ENCODE measurements at regions not wholly inside any gene's neighbourhood (a gene's known extent, or its start where the extent isn't known, plus 50 kb on each side); places are given as distances from the start of the nearest gene placed in this dataset.

DNA sequence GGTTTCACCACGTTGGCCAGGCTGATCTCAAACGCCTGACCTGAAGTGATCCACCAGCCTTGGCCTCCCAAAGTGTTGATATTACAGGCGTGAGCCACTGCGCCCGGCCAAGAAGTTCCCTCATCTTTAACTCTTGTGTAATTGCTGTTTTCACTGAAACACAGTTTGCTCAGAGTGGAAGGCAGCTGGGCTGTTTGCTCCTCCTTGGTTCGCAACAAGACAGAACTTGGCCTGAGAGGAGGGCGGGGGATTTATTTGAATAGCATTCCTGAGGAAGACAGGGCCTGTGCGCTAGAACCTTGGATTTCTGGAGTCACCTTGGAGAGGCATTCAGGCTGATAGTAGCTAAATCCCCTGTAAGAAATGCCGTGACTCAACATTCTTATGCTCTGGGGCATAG lies 226.7 kb upstream of the MCTP2 start:
- no peak for ATAC-seq (ENCODE audit: low FRiP score)
- TF ChIP-seq CTCF (IDR thresholded peaks at IDR 0.05) = no peak

DNA sequence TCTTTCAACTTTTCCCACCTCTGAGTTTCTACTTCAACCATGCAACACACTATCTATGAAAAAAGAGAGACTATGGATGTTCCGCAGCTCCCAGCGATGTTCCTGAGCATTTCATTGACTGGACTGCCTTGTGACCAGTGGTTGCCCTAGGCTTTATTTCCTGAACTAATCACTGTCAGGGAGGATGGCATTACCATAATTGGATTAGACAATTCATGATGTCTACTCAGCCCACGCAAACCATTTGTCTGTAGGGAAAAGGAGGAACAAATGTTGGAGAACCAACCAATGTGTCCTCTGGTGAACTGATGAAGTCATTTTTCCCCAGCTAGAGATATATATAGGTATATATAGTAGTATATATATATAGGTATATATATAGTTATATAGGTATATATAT lies 229.3 kb upstream of the MCTP2 start:
- no peak for DNase-seq (ENCODE audit: low spot score)

More for the DNA sequence above, 226.7 kb upstream of the MCTP2 start:
- DNase-seq (ENCODE audit: low spot score) = no peak

DNA sequence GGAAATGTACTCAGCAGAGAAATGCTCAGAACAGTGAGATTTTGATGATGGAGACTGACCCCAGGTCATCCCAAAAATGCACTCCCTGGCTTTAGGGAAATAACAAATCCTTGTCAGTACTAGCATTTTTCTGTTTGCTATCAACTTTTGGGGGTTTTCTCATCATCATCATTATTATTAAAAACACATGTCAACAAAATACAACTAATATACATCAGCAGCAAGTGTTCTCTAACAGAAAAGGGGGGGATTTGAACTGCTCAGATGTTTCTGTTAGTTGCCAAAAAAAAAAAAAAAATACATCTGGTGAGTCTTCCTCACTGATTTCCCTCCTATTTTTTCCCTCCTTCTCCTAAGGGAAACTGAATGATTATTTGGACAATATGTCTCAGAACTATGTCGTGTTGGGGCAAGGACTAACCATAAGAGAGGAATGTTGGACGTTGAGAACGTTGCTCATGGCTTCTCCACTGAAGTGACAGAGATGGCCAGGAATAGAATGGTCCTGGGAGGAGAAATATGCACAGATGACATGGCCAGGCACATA lies 230.0 kb upstream of the MCTP2 start:
- no peak for DNase-seq (ENCODE audit: low spot score)
- ATAC-seq (ENCODE audit: low FRiP score) = no peak
- no peak for TF ChIP-seq CTCF (IDR thresholded peaks at IDR 0.05)

More for the DNA sequence above, 229.3 kb upstream of the MCTP2 start:
- ATAC-seq (ENCODE audit: low FRiP score) = no peak
- no peak for TF ChIP-seq CTCF (IDR thresholded peaks at IDR 0.05)

DNA sequence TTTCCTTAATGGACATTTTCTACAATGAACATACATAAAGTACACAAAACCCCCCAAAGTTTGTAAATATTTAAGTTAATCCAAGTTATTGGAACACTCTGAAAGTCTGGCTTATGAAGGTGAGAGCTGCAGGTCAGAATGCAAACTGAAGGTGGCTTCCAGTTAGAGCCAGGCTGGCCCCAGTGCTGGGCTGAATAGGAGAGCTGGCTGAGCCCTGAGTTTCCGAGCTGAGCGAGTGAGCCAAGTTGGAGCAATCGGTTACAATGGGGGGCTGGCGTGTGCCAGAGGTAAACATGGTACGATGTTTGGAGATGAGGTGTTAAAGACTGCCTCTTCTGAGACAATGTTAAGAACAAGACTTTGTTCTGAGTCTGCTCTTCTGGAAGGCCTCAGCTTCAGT lies 230.8 kb upstream of the MCTP2 start:
- TF ChIP-seq CTCF (IDR thresholded peaks at IDR 0.05) = no peak
- ATAC-seq (ENCODE audit: low FRiP score) (no peak), DNase-seq (ENCODE audit: low spot score) (no peak)

DNA sequence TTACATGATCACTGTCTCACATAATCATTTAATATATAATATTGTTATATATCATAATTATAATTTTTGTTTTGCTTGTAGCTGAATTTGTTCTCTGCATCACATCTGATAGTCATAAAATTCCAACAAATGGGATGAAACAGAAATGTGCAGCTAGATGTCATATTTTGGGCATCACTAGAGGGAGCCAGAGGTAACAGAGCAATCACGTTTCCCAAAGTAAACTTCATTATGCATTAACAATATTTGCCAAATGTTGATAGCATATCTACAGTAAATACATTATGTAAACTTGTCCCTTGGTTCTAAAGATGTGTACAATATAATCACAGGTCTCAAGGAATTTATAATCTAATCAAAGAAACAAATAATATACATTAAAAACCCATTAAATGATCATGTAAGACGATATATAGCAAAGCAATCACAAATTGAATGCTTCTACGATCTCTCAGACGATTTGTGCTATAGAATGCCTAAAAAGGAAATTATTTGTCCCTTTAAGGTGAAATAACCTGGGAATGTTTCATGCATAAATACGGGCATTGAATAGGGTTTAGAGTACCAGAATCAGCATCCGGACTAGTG lies 234.2 kb upstream of the MCTP2 start:
- ATAC-seq (ENCODE audit: low FRiP score) (no peak), DNase-seq (ENCODE audit: low spot score) (no peak)
- TF ChIP-seq CTCF (IDR thresholded peaks at IDR 0.05) = no peak

GRCh38 chr15:93989440-93989998 lies 241.8 kb upstream of the MCTP2 start:
- ATAC-seq (ENCODE audit: low FRiP score) (no peak), DNase-seq (ENCODE audit: low spot score) (no peak)
- TF ChIP-seq CTCF (IDR thresholded peaks at IDR 0.05) = no peak

GRCh38 chr15:93987068-93987467 lies 244.3 kb upstream of the MCTP2 start:
- DNase-seq (ENCODE audit: low spot score) (no peak), ATAC-seq (ENCODE audit: low FRiP score) (no peak)
- no peak for TF ChIP-seq CTCF (IDR thresholded peaks at IDR 0.05)
